ENCODE measurements at regions not wholly inside any gene's neighbourhood (a gene's known extent, or its start where the extent isn't known, plus 50 kb on each side); places are given as distances from the start of the nearest gene placed in this dataset.

GRCh38 chr9:102770704-102771103 lies 224.4 kb upstream of the CYLC2 start:
- TF ChIP-seq CTCF (IDR thresholded peaks at IDR 0.05; ENCODE audit: insufficient read depth, low read length, poor library complexity, severe bottlenecking) (no peak), EZH2phosphoT487 (conservative IDR thresholded peaks at IDR 0.05; ENCODE audit: low read length) (no peak)
